Small intestine (tissue), 7 donors: ENCODE measurements at regions not wholly inside any gene's neighbourhood (a gene's known extent, or its start where the extent isn't known, plus 50 kb on each side); places are given as distances from the start of the nearest gene placed in this dataset.

Experiments
- DNase-seq, 2 donors: peaks; one replicate each; pipeline versions ENCODE4 v3.0.0 to v3.0.0-alpha.2; 2013
- FAIRE-seq: peaks from 2 replicates; lab custom pipeline; 2012; peaks lifted over from hg19 to GRCh38; lab: Jason Lieb, UNC
- H3K27ac ChIP-seq, 3 donors: one replicate each; pipeline ENCODE4 v1.5.1; 2013; ENCODE audit warnings: low read length in 2 of 3, mild to moderate bottlenecking in 2 of 3, control low read depth in 1 of 3, inconsistent platforms in 1 of 3, low read depth in 1 of 3, moderate library complexity in 1 of 3
- H3K27me3 ChIP-seq, 3 donors: one replicate each; pipeline ENCODE4 v1.6.1; 2013; ENCODE audit warnings: low read length in 3 of 3, inconsistent platforms in 1 of 3; ENCODE audit not compliant: control insufficient read depth in 3 of 3, insufficient read depth in 3 of 3
- H3K36me3 ChIP-seq, 3 donors: one replicate each; pipeline ENCODE4 v1.6.1; 2013; ENCODE audit warnings: low read length in 3 of 3, inconsistent platforms in 1 of 3, low read depth in 1 of 3, mild to moderate bottlenecking in 1 of 3, moderate library complexity in 1 of 3; ENCODE audit not compliant: control insufficient read depth in 3 of 3, insufficient read depth in 2 of 3
- H3K4me1 ChIP-seq, 3 donors: one replicate each; pipeline ENCODE4 v1.6.1; 2013; ENCODE audit warnings: low read length in 2 of 3, inconsistent platforms in 1 of 3, low read depth in 1 of 3, mild to moderate bottlenecking in 1 of 3, moderate library complexity in 1 of 3; ENCODE audit not compliant: control insufficient read depth in 3 of 3, insufficient read depth in 2 of 3
- H3K4me3 ChIP-seq, 3 donors: one replicate each; pipeline ENCODE4 v1.5.1; 2013; ENCODE audit warnings: low read length in 3 of 3, control low read depth in 1 of 3, inconsistent platforms in 1 of 3, low read depth in 1 of 3, mild to moderate bottlenecking in 1 of 3, moderate library complexity in 1 of 3
- H3K9me3 ChIP-seq, 2 donors: one replicate each; pipeline ENCODE4 v1.6.1; 2013; ENCODE audit warnings: low read depth in 1 of 2, low read length in 1 of 2; ENCODE audit not compliant: control insufficient read depth in 2 of 2, insufficient read depth in 1 of 2
- WGBS, 3 donors: extraction: QIAGEN DNeasy Blood & Tissue Kit; methylation state at CpG; one replicate each; pipeline ENCODE4 v1.1.7; 2013; 5-methylcytosine and 5-hydroxymethylcytosine counted together
- donor health status: healthy with polysubstance abuse.
- donor health status: control.
- donor health status: control.
- donor health status: Bipolar disorder and iron deficiency.
- donor health status: healthy.

DNA sequence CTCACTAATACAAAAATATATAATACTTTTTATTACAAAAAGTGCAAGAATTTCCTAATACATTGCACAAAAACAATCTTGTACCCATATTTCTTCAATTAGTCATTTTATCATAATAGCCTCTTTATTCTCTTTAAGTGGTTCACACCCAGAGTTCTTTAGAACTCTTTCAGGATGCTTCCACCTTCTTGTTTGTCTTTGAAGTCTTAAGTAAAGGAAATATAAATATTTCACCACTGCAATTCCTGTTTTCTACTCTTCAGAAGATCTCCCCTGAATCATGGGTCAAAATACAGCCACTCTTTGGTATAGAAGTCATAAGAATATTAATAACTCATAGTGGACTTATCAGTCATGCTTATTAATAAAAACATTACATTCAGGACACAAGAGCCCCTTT is 293.0 kb downstream of the ATPSCKMT start:
- Histone ChIP-seq H3K4me1 (no peaks in the 10 kb centered on the region), H3K36me3 (no peaks in the 10 kb centered on the region), H3K27me3 (no peaks in the 10 kb centered on the region), H3K27ac (no peak overlapping the region), H3K9me3 (no peaks in the 10 kb centered on the region), H3K4me3 (no peak overlapping the region)
- DNase-seq (no peak), FAIRE-seq (no peak)

DNA sequence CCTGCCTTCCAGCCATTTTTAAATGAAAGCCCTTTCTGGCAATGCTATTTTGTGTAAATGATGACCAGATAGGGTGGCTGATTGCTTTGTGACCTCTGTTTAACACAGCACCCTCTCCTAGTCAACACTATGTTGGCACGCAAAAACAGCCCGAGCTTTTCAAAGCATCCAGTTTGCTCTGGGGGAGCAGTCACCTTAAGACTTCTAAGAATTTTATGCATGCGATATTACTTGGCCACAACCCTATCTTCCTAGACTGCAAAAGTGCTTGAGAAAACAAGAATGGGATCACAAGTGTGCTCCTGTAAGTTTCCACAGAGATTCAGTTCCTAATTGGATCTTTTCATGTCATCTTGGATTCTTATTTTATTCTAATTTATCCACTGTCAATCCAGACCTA is 294.1 kb downstream of the ATPSCKMT start:
- H3K27me3 ChIP-seq: no peaks in the 10 kb centered on the region
- H3K36me3 ChIP-seq: no peaks in the 10 kb centered on the region
- no peaks in the 10 kb centered on the region for H3K4me1 ChIP-seq
- DNase-seq (no peak), FAIRE-seq (no peak)
- 89 to 92% (median 90%) methylated on average over 3 of the region's 3 CpGs for WGBS, 3 donors
- no peak overlapping the region for H3K4me3 ChIP-seq
- H3K27ac ChIP-seq: no peak overlapping the region
- no peaks in the 10 kb centered on the region for H3K9me3 ChIP-seq

DNA sequence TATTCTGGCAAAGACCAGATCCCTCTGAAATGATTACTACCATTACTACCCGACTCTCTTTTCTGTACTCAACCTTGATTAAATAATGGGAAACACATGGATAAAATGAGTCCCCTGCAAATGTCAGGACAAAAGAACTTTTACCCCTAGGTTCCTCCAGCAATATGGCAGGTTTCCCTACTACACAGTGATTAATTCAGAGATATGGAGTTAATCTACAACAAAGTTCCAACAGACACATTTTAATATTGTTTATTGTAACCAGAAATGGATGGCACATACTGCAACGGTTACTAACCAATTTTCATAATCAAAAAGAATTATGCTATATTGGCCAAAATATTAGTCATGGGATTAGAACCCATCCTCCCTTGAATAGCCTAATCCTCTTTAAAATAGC is 294.8 kb downstream of the ATPSCKMT start:
- Histone ChIP-seq H3K4me3 (no peak overlapping the region), H3K4me1 (no peaks in the 10 kb centered on the region), H3K27ac (no peak overlapping the region), H3K9me3 (no peaks in the 10 kb centered on the region), H3K27me3 (no peaks in the 10 kb centered on the region), H3K36me3 (no peaks in the 10 kb centered on the region)
- DNase-seq (no peak), FAIRE-seq (no peak)
- 21 to 57% (median 47%) methylated on average over 2 of the region's 2 CpGs for whole genome bisulfite sequencing, 3 donors

DNA sequence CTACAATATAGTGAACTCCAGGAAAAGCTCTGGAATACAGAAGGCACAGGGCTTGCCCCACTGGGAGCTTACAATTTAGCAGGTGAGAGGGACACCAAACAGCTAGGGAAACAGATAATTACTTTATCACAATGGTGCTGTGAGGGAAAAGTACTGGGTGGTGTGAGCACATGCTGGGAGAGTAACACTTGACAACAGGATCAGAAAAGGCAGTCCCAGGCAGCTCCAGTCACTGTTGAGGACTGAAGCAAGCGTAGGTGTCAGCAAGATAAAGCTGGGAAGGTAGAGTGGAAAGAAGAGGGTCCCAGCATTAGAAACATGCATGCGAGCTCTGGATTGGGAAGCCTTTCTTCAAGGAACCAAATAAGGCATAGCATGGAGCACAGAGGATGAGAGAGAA is 296.0 kb downstream of the ATPSCKMT start:
- FAIRE-seq: no peak
- WGBS, 3 donors: 77 to 88% (median 80%) methylated on average over 2 of the region's 2 CpGs
- Histone ChIP-seq H3K27ac (no peak overlapping the region), H3K27me3 (no peaks in the 10 kb centered on the region), H3K4me1 (no peaks in the 10 kb centered on the region), H3K9me3 (no peaks in the 10 kb centered on the region), H3K4me3 (no peak overlapping the region), H3K36me3 (no peaks in the 10 kb centered on the region)
- DNase-seq: no peak

DNA sequence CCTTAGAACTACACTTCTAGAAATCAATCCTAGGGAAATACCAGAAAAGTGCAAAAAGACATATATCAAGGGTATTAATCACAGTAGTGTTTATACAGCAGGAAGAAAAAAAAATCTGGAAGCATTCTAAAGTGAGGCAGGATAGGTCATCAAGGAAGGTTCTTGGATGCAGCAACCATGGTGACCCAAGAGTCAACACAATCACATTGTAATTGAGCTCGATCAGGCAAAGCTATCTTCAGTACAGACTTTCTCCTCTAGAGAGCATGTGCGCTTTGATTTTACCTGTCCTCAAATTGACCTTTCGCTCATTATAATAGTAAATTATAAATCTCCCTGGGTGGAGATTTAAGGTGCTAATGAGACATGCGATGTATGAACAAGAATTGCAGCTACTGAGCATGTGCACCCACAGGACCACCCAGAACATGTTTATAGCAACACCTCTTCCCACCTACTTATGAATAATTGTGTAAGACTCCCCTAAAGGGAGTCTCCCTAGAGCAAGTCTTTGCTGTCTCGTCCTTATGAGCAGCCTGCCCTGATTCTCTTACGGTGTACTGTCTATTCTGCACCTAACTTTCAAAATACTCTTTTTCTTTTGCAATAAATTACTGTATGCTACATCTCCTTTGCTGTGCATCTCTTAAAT is 297.7 kb downstream of the ATPSCKMT start:
- no peak overlapping the region for H3K27ac ChIP-seq
- H3K36me3 ChIP-seq: no peaks in the 10 kb centered on the region
- WGBS, 3 donors: 32 to 61% (median 46%) methylated on average over 6 of the region's 6 CpGs
- H3K4me1 ChIP-seq: no peaks in the 10 kb centered on the region
- no peak for FAIRE-seq
- no peak for DNase-seq
- H3K9me3 ChIP-seq: no peaks in the 10 kb centered on the region
- H3K4me3 ChIP-seq: no peak overlapping the region
- H3K27me3 ChIP-seq: no peaks in the 10 kb centered on the region

DNA sequence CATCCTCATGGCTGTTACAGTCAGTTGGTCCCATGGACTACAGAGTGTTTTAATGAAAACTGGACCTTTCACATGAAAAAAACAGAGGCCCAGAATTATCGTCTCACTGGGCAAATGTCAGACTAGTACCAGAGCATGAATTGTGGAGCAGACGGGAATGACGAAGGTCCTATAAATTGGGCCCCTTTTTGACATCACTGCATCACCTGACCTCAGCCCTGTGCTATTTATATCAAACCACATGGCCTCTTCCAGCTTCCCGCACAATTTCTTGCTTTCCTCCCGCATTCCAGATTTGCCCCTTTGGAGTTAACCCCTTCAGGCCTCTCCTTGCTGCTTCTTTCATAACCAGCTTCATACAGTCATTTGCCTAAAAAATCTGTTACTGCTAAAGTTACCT is 301.7 kb downstream of the ATPSCKMT start:
- Histone ChIP-seq H3K27me3 (no peaks in the 10 kb centered on the region), H3K4me3 (no peak overlapping the region), H3K27ac (no peak overlapping the region), H3K4me1 (no peaks in the 10 kb centered on the region), H3K9me3 (no peaks in the 10 kb centered on the region), H3K36me3 (no peaks in the 10 kb centered on the region)
- WGBS, 3 donors: 51 to 52% (median 52%) methylated on average over 5 of the region's 5 CpGs
- DNase-seq (no peak), FAIRE-seq (no peak)

DNA sequence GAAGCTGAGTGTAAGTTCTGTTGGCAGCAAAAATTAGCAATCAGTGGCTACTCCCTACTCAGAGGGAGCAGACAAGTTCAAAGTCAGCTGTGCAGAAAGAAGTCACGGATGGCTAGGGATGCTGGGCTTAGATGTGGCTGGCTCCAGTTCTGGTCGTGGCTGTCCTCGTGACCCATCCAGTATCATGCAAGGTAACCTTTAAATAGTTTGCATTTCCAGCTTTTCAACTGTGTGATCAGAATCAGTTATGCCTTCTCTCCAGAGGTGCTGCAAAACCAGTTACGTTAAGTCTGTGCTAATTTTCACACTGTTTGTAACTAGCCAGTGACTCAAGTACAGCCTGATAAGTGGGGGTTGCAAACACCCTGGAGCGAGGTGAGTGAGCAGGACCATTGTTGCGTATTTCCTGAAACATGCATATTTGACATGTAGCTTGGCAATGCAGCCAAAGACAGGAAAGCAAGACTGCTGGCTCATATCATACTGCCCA is 302.4 kb downstream of the ATPSCKMT start:
- no peak for FAIRE-seq
- Histone ChIP-seq H3K9me3 (no peaks in the 10 kb centered on the region), H3K4me3 (no peak overlapping the region), H3K27me3 (no peaks in the 10 kb centered on the region), H3K4me1 (no peaks in the 10 kb centered on the region), H3K36me3 (no peaks in the 10 kb centered on the region), H3K27ac (no peak overlapping the region)
- no peak for DNase-seq
- 60 to 70% (median 68%) methylated on average over 6 of the region's 6 CpGs for WGBS, 3 donors

DNA sequence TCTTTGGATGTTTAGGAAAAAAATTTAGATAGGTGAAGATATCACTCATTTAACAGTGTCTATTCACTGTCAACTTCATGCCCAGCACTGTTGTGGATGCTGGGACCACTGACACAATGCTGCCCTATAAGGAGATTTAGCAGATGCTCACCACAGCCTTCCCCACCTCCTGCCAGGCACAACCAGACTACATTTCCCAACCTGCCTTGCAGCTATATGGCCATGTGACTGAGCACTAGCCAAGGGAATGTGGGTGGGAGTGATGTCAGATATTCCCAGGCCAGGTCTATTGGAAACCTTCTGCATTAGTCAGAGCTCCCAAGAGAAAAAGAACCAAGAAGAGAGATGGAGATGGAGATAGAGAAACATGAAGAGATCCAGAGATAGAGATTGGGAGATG is 302.6 kb upstream of the TAS2R1 start:
- Histone ChIP-seq H3K27me3 (no peaks in the 10 kb centered on the region), H3K36me3 (no peaks in the 10 kb centered on the region), H3K27ac (no peak overlapping the region), H3K4me1 (no peaks in the 10 kb centered on the region), H3K9me3 (peaks cover 0 to 4% of the 10 kb centered on the region in 2 donors), H3K4me3 (no peak overlapping the region)
- no peak for FAIRE-seq
- no peak for DNase-seq

DNA sequence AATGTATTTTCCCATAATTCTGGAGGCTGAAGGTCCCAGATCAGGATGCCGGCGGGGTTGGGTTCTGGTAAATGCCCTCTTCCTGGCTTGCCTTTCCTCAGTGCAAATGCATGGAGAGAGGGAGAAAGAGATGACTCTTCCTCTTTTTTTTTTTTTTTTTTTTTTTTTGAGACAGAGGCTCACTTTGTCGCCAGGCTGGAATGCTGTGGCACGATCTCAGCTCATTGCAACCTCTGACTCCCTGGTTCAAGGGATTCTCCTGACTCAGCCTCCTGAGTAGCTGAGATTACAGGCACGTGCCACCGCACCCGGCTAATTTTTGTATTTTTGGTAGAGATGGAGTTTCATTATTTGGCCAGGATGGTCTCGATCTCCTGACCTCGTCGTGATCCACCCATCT is 300.0 kb upstream of the TAS2R1 start:
- no peak for FAIRE-seq

More for the DNA sequence above, 300.0 kb upstream of the TAS2R1 start:
- Histone ChIP-seq H3K27ac (no peak overlapping the region), H3K27me3 (no peaks in the 10 kb centered on the region), H3K4me1 (no peaks in the 10 kb centered on the region), H3K36me3 (no peaks in the 10 kb centered on the region), H3K9me3 (no peaks in the 10 kb centered on the region), H3K4me3 (no peak overlapping the region)
- no peak for DNase-seq
- 84 to 89% (median 87%) methylated on average over 9 to 10 of the region's 10 CpGs for WGBS, 3 donors
